HG02852 (cell line): ENCODE measurements at regions not wholly inside any gene's neighbourhood (a gene's known extent, or its start where the extent isn't known, plus 50 kb on each side); places are given as distances from the start of the nearest gene placed in this dataset.

Source experiments
- ATAC-seq: cut with Tn5 transposase; IDR thresholded peaks from one replicate; pipeline ENCODE4 v1.9.1; 2021; ENCODE audit warnings: mild to moderate bottlenecking, moderate library complexity; ENCODE audit not compliant: unreplicated experiment

GRCh38 chr10:53749439-53749838 lies 976.9 kb upstream of the MBL2 start:
- ATAC-seq: no peak

- no peak for ATAC-seq
Observed at GRCh38 chr10:53748319-53748718, 975.7 kb upstream of the MBL2 start.

GRCh38 chr10:53744746-53745145 lies 972.2 kb upstream of the MBL2 start:
- no peak for ATAC-seq

- no peak for ATAC-seq
Observed at GRCh38 chr10:53744176-53744575, 971.6 kb upstream of the MBL2 start.

GRCh38 chr10:53737132-53737531 lies 964.5 kb upstream of the MBL2 start:
- ATAC-seq: no peak

- no peak for ATAC-seq
Observed at GRCh38 chr10:53726921-53727320, 954.3 kb upstream of the MBL2 start.

- ATAC-seq: no peak
Observed at GRCh38 chr10:53724581-53724980, 952.0 kb upstream of the MBL2 start.

GRCh38 chr10:53719658-53720057 lies 947.1 kb upstream of the MBL2 start:
- no peak for ATAC-seq

GRCh38 chr10:53716156-53716555 lies 943.6 kb upstream of the MBL2 start:
- no peak for ATAC-seq

- ATAC-seq: no peak
Observed at GRCh38 chr10:53713431-53713830, 940.8 kb upstream of the MBL2 start.

- no peak for ATAC-seq
Observed at GRCh38 chr10:53702489-53702888, 929.9 kb upstream of the MBL2 start.

GRCh38 chr10:53701213-53701612 lies 928.6 kb upstream of the MBL2 start:
- no peak for ATAC-seq

- no peak for ATAC-seq
Observed at GRCh38 chr10:53700278-53700677, 927.7 kb upstream of the MBL2 start.

- no peak for ATAC-seq
Observed at GRCh38 chr10:53699684-53700083, 927.1 kb upstream of the MBL2 start.

GRCh38 chr10:53699231-53699630 lies 926.6 kb upstream of the MBL2 start:
- ATAC-seq: no peak

GRCh38 chr10:53697038-53697437 lies 924.5 kb upstream of the MBL2 start:
- no peak for ATAC-seq

- no peak for ATAC-seq
Observed at GRCh38 chr10:53690524-53691240, 918.1 kb upstream of the MBL2 start.

- ATAC-seq: no peak
Observed at GRCh38 chr10:53687800-53688199, 915.2 kb upstream of the MBL2 start.

GRCh38 chr10:53682885-53683284 lies 910.3 kb upstream of the MBL2 start:
- no peak for ATAC-seq

GRCh38 chr10:53682458-53682857 lies 909.9 kb upstream of the MBL2 start:
- ATAC-seq: no peak

- no peak for ATAC-seq
Observed at GRCh38 chr10:53679666-53680065, 907.1 kb upstream of the MBL2 start.

- ATAC-seq: no peak
Observed at GRCh38 chr10:53675177-53675576, 902.6 kb upstream of the MBL2 start.

- no peak for ATAC-seq
Observed at GRCh38 chr10:53667063-53667462, 894.5 kb upstream of the MBL2 start.
